ENCODE measurements at regions not wholly inside any gene's neighbourhood (a gene's known extent, or its start where the extent isn't known, plus 50 kb on each side); places are given as distances from the start of the nearest gene placed in this dataset.

- peak; percentile 20 for DNase-seq (ENCODE audit: low read depth)
Observed at GRCh38 chr10:24793648-24794379, 70.1 kb upstream of the ARHGAP21 start.

- DNase-seq (ENCODE audit: low read depth), result no peak
Observed at GRCh38 chr10:24792638-24793037, 69.0 kb upstream of the ARHGAP21 start.

- no peak for DNase-seq (ENCODE audit: low read depth)
Observed at GRCh38 chr10:24791084-24791726, 67.5 kb upstream of the ARHGAP21 start.

- peak; percentile 27 for DNase-seq (ENCODE audit: low read depth)
Observed at GRCh38 chr10:24790599-24790998, 66.9 kb upstream of the ARHGAP21 start.

GRCh38 chr10:24790073-24790472 lies 66.4 kb upstream of the ARHGAP21 start:
- no peak for DNase-seq (ENCODE audit: low read depth)

- DNase-seq (ENCODE audit: low read depth), result no peak
Observed at GRCh38 chr10:24784923-24785322, 61.2 kb upstream of the ARHGAP21 start.

- DNase-seq (ENCODE audit: low read depth), result no peak
Observed at GRCh38 chr10:24784061-24784460, 60.4 kb upstream of the ARHGAP21 start.

- DNase-seq (ENCODE audit: low read depth), result no peak
Observed at GRCh38 chr10:24783504-24783903, 59.8 kb upstream of the ARHGAP21 start.

- no peak for DNase-seq (ENCODE audit: low read depth)
Observed at GRCh38 chr10:24779737-24780136, 56.0 kb upstream of the ARHGAP21 start.

GRCh38 chr10:24778298-24778697 lies 54.6 kb upstream of the ARHGAP21 start:
- no peak for DNase-seq (ENCODE audit: low read depth)

GRCh38 chr10:24777196-24777595 lies 53.5 kb upstream of the ARHGAP21 start:
- no peak for DNase-seq (ENCODE audit: low read depth)

- DNase-seq (ENCODE audit: low read depth), result no peak
Observed at GRCh38 chr10:24773939-24774589, 50.4 kb upstream of the ARHGAP21 start.
